ENCODE measurements at regions not wholly inside any gene's neighbourhood (a gene's known extent, or its start where the extent isn't known, plus 50 kb on each side); places are given as distances from the start of the nearest gene placed in this dataset.

DNA sequence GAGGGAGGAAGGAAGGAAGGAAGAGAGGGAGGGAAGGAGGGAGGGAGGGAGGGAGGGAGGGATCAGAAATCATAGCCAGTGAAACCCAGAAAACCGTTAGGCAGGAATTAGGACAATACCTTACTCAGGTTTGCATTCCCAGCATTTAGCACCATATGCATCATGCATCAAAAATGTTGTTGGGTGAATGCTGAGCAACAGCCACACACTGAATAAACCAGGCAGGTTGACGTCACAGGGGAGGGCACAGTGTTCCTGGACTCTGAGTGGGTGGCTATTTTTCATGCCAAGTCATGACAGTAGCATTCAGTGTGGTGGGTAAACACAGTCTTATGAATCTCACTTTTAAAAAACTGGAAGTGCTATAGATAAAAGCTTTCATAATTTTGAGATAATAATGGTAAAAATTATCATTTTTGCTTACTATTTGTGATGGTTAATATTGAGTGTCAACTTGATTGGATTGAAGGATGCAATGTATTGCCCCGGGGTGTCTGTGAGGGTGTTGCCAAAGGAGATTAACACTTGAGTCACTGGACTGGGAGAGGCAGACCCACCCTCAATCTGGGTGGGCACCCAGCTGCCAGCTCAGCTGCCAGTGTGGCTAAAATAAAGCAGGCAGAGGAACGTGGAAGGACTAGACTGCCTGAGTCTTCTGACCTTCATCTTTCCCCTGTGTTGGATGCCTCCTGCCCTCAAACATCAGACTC lies 199.1 kb upstream of the PRKCQ start:
- peaks cover 3% of the 10 kb centered on the region for H3K4me1 ChIP-seq (ENCODE audit: control insufficient read depth, insufficient read depth, low read depth, low read length)
- no peak overlapping the region for H2BK120ac ChIP-seq (ENCODE audit: low read depth, low read length)
- H2AK5ac ChIP-seq (ENCODE audit: low read length, severe bottlenecking): no peak overlapping the region
- H3K9me3 ChIP-seq (ENCODE audit: control insufficient read depth, low read length): no peaks in the 10 kb centered on the region
- 49% methylated on average over 3 of the region's 4 CpGs for WGBS
- no peak overlapping the region for H2AFZ ChIP-seq (ENCODE audit: low read depth, low read length)
- H3K23ac ChIP-seq (ENCODE audit: low read length in 2 of 2): no peak overlapping the region
- H3K9ac ChIP-seq (ENCODE audit: low read length): peak overlapping the region; percentile 51
- H3K4me3 ChIP-seq (ENCODE audit: insufficient read depth in 1 of 2, low read depth in 1 of 2, low read length in 2 of 2): no peak overlapping the region
- no peak overlapping the region for H3K27ac ChIP-seq (ENCODE audit: low read length, poor library complexity, severe bottlenecking)
- no peak overlapping the region for H2BK5ac ChIP-seq (ENCODE audit: low read depth, low read length, poor library complexity, severe bottlenecking)
- H4K8ac ChIP-seq (ENCODE audit: low read length): no peak overlapping the region
- H3K4me2 ChIP-seq (ENCODE audit: low read length, poor library complexity, severe bottlenecking): no peak overlapping the region
- no peaks in the 10 kb centered on the region for H3K27me3 ChIP-seq (ENCODE audit: control insufficient read depth in 1 of 2, insufficient read depth in 1 of 2, low read length in 2 of 2)
- H3K4ac ChIP-seq (ENCODE audit: low read depth in 1 of 2, low read length in 2 of 2): no peak overlapping the region
- no peak overlapping the region for H2BK15ac ChIP-seq (ENCODE audit: low read depth, poor library complexity, severe bottlenecking)
- H3K36me3 ChIP-seq (ENCODE audit: control insufficient read depth in 1 of 2, insufficient read depth in 2 of 2, low read depth in 1 of 2, low read length in 2 of 2): no peaks in the 10 kb centered on the region
- H3K79me1 ChIP-seq (replicated peaks; ENCODE audit: low read length, poor library complexity, severe bottlenecking): no peaks in the 10 kb centered on the region
- peak overlapping the region in 1 of 2 experiments; percentile 30 for H3K18ac ChIP-seq (ENCODE audit: low read depth in 1 of 2, low read length in 2 of 2)
- H2BK12ac ChIP-seq (ENCODE audit: low read length in 2 of 2): no peak overlapping the region
- peak; percentile 91 for DNase-seq
- H4K91ac ChIP-seq (ENCODE audit: low read length): no peak overlapping the region
- no peak overlapping the region for H3K14ac ChIP-seq (ENCODE audit: low read length in 2 of 2)

DNA sequence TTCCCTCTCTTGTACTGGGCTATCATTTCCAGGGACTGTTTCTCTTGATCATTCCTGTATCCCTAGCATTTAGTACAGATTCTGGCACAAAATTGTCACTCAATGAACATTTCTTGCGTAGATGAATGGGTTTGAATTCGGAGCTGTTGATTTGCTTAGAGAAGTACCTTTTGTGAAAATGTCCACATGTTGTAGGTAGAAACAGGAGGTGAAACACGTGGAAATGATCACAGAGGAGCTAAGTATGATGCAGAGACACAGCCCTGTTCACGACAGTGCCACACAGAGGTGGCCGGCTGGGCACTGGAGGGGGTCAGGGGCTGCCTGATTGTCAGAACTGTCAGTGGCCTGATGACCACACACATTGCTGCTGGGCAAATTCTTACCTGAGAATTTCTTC lies 196.1 kb upstream of the PRKCQ start:
- H3K27me3 ChIP-seq (ENCODE audit: control insufficient read depth in 1 of 2, insufficient read depth in 1 of 2, low read length in 2 of 2): no peaks in the 10 kb centered on the region
- no peak overlapping the region for H4K8ac ChIP-seq (ENCODE audit: low read length)
- no peaks in the 10 kb centered on the region for H3K9me3 ChIP-seq (ENCODE audit: control insufficient read depth, low read length)
- no peak overlapping the region for H3K9ac ChIP-seq (ENCODE audit: low read length)
- H3K14ac ChIP-seq (ENCODE audit: low read length in 2 of 2): no peak overlapping the region
- H3K36me3 ChIP-seq (ENCODE audit: control insufficient read depth in 1 of 2, insufficient read depth in 2 of 2, low read depth in 1 of 2, low read length in 2 of 2): no peaks in the 10 kb centered on the region
- WGBS: 94% methylated on average over 5 of the region's 5 CpGs
- H3K4ac ChIP-seq (ENCODE audit: low read depth in 1 of 2, low read length in 2 of 2): no peak overlapping the region
- no peak overlapping the region for H2AFZ ChIP-seq (ENCODE audit: low read depth, low read length)
- H2BK5ac ChIP-seq (ENCODE audit: low read depth, low read length, poor library complexity, severe bottlenecking): no peak overlapping the region
- H3K23ac ChIP-seq (ENCODE audit: low read length in 2 of 2): no peak overlapping the region
- H3K4me1 ChIP-seq (ENCODE audit: control insufficient read depth, insufficient read depth, low read depth, low read length): peaks cover 3% of the 10 kb centered on the region
- H3K4me3 ChIP-seq (ENCODE audit: insufficient read depth in 1 of 2, low read depth in 1 of 2, low read length in 2 of 2): no peak overlapping the region
- H3K4me2 ChIP-seq (ENCODE audit: low read length, poor library complexity, severe bottlenecking): no peak overlapping the region
- peak overlapping the region in 1 of 2 experiments; percentile 46 for H2BK12ac ChIP-seq (ENCODE audit: low read length in 2 of 2)
- peak overlapping the region in 1 of 2 experiments; percentile 22 for H3K18ac ChIP-seq (ENCODE audit: low read depth in 1 of 2, low read length in 2 of 2)
- H2AK5ac ChIP-seq (ENCODE audit: low read length, severe bottlenecking): no peak overlapping the region
- H3K27ac ChIP-seq (ENCODE audit: low read length, poor library complexity, severe bottlenecking): no peak overlapping the region
- H2BK15ac ChIP-seq (ENCODE audit: low read depth, poor library complexity, severe bottlenecking): no peak overlapping the region
- H2BK120ac ChIP-seq (ENCODE audit: low read depth, low read length): no peak overlapping the region
- no peak overlapping the region for H4K91ac ChIP-seq (ENCODE audit: low read length)
- H3K79me1 ChIP-seq (replicated peaks; ENCODE audit: low read length, poor library complexity, severe bottlenecking): no peaks in the 10 kb centered on the region
- no peak for DNase-seq

DNA sequence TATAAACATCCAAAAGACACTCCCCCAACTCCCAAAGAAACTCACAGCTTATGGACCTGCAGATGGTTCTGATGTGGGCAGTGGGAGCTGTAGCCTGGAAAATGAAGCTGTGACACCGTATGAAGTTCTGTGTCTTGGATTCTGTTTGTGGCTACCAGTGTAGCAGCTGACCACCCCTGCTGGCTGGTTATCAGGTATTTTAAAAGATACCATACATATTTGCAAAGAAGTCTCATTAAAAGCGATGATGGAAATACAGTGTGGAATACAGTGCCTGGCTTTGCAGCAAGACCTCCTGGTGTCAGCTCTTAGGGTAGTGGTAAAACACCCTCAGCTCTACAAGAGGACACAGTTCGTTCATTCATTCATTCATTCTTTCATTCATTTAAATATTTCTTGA lies 194.3 kb upstream of the PRKCQ start:
- Histone ChIP-seq H3K4me2 (ENCODE audit: low read length, poor library complexity, severe bottlenecking) (no peak overlapping the region), H2BK5ac (ENCODE audit: low read depth, low read length, poor library complexity, severe bottlenecking) (no peak overlapping the region), H3K9ac (ENCODE audit: low read length) (no peak overlapping the region), H3K27me3 (ENCODE audit: control insufficient read depth in 1 of 2, insufficient read depth in 1 of 2, low read length in 2 of 2) (no peaks in the 10 kb centered on the region), H3K9me3 (ENCODE audit: control insufficient read depth, low read length) (no peaks in the 10 kb centered on the region), H2BK12ac (ENCODE audit: low read length in 2 of 2) (no peak overlapping the region), H2AFZ (ENCODE audit: low read depth, low read length) (no peak overlapping the region), H3K4me1 (ENCODE audit: control insufficient read depth, insufficient read depth, low read depth, low read length) (peaks cover 3% of the 10 kb centered on the region), H2BK120ac (ENCODE audit: low read depth, low read length) (no peak overlapping the region), H3K79me1 (replicated peaks; ENCODE audit: low read length, poor library complexity, severe bottlenecking) (no peaks in the 10 kb centered on the region), H4K91ac (ENCODE audit: low read length) (no peak overlapping the region), H4K8ac (ENCODE audit: low read length) (no peak overlapping the region), H3K27ac (ENCODE audit: low read length, poor library complexity, severe bottlenecking) (no peak overlapping the region), H3K18ac (ENCODE audit: low read depth in 1 of 2, low read length in 2 of 2) (no peak overlapping the region), H3K4ac (ENCODE audit: low read depth in 1 of 2, low read length in 2 of 2) (no peak overlapping the region), H2AK5ac (ENCODE audit: low read length, severe bottlenecking) (no peak overlapping the region), H3K36me3 (ENCODE audit: control insufficient read depth in 1 of 2, insufficient read depth in 2 of 2, low read depth in 1 of 2, low read length in 2 of 2) (no peaks in the 10 kb centered on the region), H3K14ac (ENCODE audit: low read length in 2 of 2) (no peak overlapping the region), H3K23ac (ENCODE audit: low read length in 2 of 2) (no peak overlapping the region), H2BK15ac (ENCODE audit: low read depth, poor library complexity, severe bottlenecking) (no peak overlapping the region), H3K4me3 (ENCODE audit: insufficient read depth in 1 of 2, low read depth in 1 of 2, low read length in 2 of 2) (no peak overlapping the region)
- DNase-seq: no peak
- 63% methylated on average over 2 of the region's 3 CpGs for WGBS

DNA sequence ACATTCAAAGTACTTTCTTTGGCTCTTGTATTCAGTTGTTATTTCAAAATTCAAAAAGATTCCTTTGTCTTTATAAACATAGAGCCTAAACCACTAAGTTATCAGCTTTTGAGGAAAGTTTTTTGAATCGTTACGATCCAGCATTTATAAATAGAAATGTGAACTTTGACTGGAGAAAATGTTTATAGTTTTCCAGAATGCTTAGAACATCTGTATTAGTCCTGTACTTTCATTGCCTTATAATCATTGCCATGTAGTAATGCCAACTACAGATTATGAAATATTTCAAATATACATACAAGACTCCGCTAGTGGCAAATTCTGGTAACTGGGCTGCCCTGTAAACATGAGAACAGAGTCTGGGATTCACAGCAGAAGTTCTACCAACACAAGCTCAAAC lies 191.3 kb upstream of the PRKCQ start:
- no peak overlapping the region for H3K4me3 ChIP-seq (ENCODE audit: insufficient read depth in 1 of 2, low read depth in 1 of 2, low read length in 2 of 2)
- no peak for DNase-seq
- whole genome bisulfite sequencing: 100% methylated on average over 1 of the region's 3 CpGs

More for the DNA sequence above, 191.3 kb upstream of the PRKCQ start:
- Histone ChIP-seq H4K91ac (ENCODE audit: low read length) (no peak overlapping the region), H2BK12ac (ENCODE audit: low read length in 2 of 2) (no peak overlapping the region), H3K18ac (ENCODE audit: low read depth in 1 of 2, low read length in 2 of 2) (no peak overlapping the region), H3K9ac (ENCODE audit: low read length) (no peak overlapping the region), H3K4ac (ENCODE audit: low read depth in 1 of 2, low read length in 2 of 2) (no peak overlapping the region), H2BK120ac (ENCODE audit: low read depth, low read length) (no peak overlapping the region), H3K36me3 (ENCODE audit: control insufficient read depth in 1 of 2, insufficient read depth in 2 of 2, low read depth in 1 of 2, low read length in 2 of 2) (no peaks in the 10 kb centered on the region), H3K9me3 (ENCODE audit: control insufficient read depth, low read length) (no peaks in the 10 kb centered on the region), H3K4me1 (ENCODE audit: control insufficient read depth, insufficient read depth, low read depth, low read length) (peaks cover 2% of the 10 kb centered on the region), H2BK15ac (ENCODE audit: low read depth, poor library complexity, severe bottlenecking) (no peak overlapping the region), H2BK5ac (ENCODE audit: low read depth, low read length, poor library complexity, severe bottlenecking) (no peak overlapping the region), H2AFZ (ENCODE audit: low read depth, low read length) (no peak overlapping the region), H2AK5ac (ENCODE audit: low read length, severe bottlenecking) (no peak overlapping the region), H3K14ac (ENCODE audit: low read length in 2 of 2) (no peak overlapping the region), H3K27ac (ENCODE audit: low read length, poor library complexity, severe bottlenecking) (no peak overlapping the region), H3K27me3 (ENCODE audit: control insufficient read depth in 1 of 2, insufficient read depth in 1 of 2, low read length in 2 of 2) (no peaks in the 10 kb centered on the region), H3K4me2 (ENCODE audit: low read length, poor library complexity, severe bottlenecking) (no peak overlapping the region), H3K79me1 (replicated peaks; ENCODE audit: low read length, poor library complexity, severe bottlenecking) (no peaks in the 10 kb centered on the region), H4K8ac (ENCODE audit: low read length) (no peak overlapping the region), H3K23ac (ENCODE audit: low read length in 2 of 2) (no peak overlapping the region)

Data from mesenchymal stem cell (in vitro differentiated cells and primary cell).